SK-N-SH treated with all-trans-retinoic acid at 6 μM for 48 hours (cell line): ENCODE measurements at regions not wholly inside any gene's neighbourhood (a gene's known extent, or its start where the extent isn't known, plus 50 kb on each side); places are given as distances from the start of the nearest gene placed in this dataset.

Experiments used
- ATAC-seq: fragments of 200-7000 bp; cut with Tn5 transposase; 3 replicates; pipeline ENCODE4 v1.9.1; 2020; ENCODE audit warnings: mild to moderate bottlenecking, moderate library complexity
- ARNTL ChIP-seq: fragments of 450-650 bp; formaldehyde crosslinking; IDR thresholded peaks from 2 replicates; pipeline ENCODE4 v1.5.0; 2020; ENCODE audit warnings: low read depth, mild to moderate bottlenecking, moderate library complexity, borderline replicate concordance
- BACH2 ChIP-seq: fragments of 250-450 bp; sonication (Bioruptor Pico); IDR thresholded peaks from 2 replicates; pipeline ENCODE4 v1.9.0; 2021; ENCODE audit warnings: mild to moderate bottlenecking, borderline replicate concordance
- CREB5 ChIP-seq: fragments of 250-450 bp; sonication (Bioruptor Pico); IDR thresholded peaks from 2 replicates; pipeline ENCODE4 v1.5.1; 2020; ENCODE audit warnings: low read depth, mild to moderate bottlenecking, moderate library complexity
- CSDC2 ChIP-seq: fragments of 250-450 bp; sonication (Bioruptor Pico); IDR thresholded peaks from 2 replicates; pipeline ENCODE4 v1.5.0; 2020; ENCODE audit warnings: mild to moderate bottlenecking, moderate library complexity
- GLIS3 ChIP-seq: fragments of 250-450 bp; sonication (Bioruptor Pico); IDR thresholded peaks from 2 replicates; pipeline ENCODE4 v1.5.0; 2020; ENCODE audit warnings: mild to moderate bottlenecking, moderate library complexity
- ISL1 ChIP-seq: fragments of 250-450 bp; sonication (Bioruptor Pico); IDR thresholded peaks from 2 replicates; pipeline ENCODE4 v2.1.2; 2022; ENCODE audit warnings: mild to moderate bottlenecking, moderate library complexity
- PATZ1 ChIP-seq: fragments of 250-450 bp; sonication (Bioruptor Pico); IDR thresholded peaks from 2 replicates; pipeline ENCODE4 v1.8.0; 2020; ENCODE audit warnings: mild to moderate bottlenecking, moderate library complexity, borderline replicate concordance
- POU6F1 ChIP-seq: fragments of 250-450 bp; sonication (Bioruptor Pico); IDR thresholded peaks from 2 replicates; pipeline ENCODE4 v1.8.0; 2021; ENCODE audit warnings: low read depth, mild to moderate bottlenecking, moderate library complexity, borderline replicate concordance
- PPARA ChIP-seq: fragments of 250-450 bp; sonication (Bioruptor Pico); IDR thresholded peaks from 2 replicates; pipeline ENCODE4 v1.5.0; 2020; ENCODE audit warnings: mild to moderate bottlenecking, borderline replicate concordance
- RARB ChIP-seq: fragments of 250-450 bp; sonication (Bioruptor Pico); IDR thresholded peaks from 2 replicates; pipeline ENCODE4 v1.8.0; 2021; ENCODE audit warnings: mild to moderate bottlenecking, moderate library complexity
- SNAI2 ChIP-seq: fragments of 250-450 bp; sonication (Bioruptor Pico); IDR thresholded peaks from 2 replicates; pipeline ENCODE4 v1.5.0; 2020; ENCODE audit warnings: mild to moderate bottlenecking, moderate library complexity
- TCF4 ChIP-seq: fragments of 250-450 bp; sonication (Bioruptor Pico); IDR thresholded peaks from 2 replicates; pipeline ENCODE4 v1.8.0; 2021; ENCODE audit warnings: mild to moderate bottlenecking, moderate library complexity, borderline replicate concordance
- TOX ChIP-seq: fragments of 250-450 bp; sonication (Bioruptor Pico); IDR thresholded peaks from 2 replicates; pipeline ENCODE4 v1.8.0; 2021; ENCODE audit warnings: mild to moderate bottlenecking, moderate library complexity, borderline replicate concordance
- TSHZ2 ChIP-seq: fragments of 250-450 bp; sonication (Bioruptor Pico); IDR thresholded peaks from 2 replicates; pipeline ENCODE4 v1.5.0; 2020; ENCODE audit warnings: mild to moderate bottlenecking, moderate library complexity
- ZC3H10 ChIP-seq: fragments of 250-450 bp; sonication (Bioruptor Pico); IDR thresholded peaks from 2 replicates; pipeline ENCODE4 v1.5.1; 2021; ENCODE audit warnings: mild to moderate bottlenecking, moderate library complexity
- ZFP3 ChIP-seq: fragments of 250-450 bp; sonication (Bioruptor Pico); IDR thresholded peaks from 2 replicates; pipeline ENCODE4 v1.5.0; 2020; ENCODE audit warnings: mild to moderate bottlenecking, moderate library complexity
- ZFP30 ChIP-seq: fragments of 450-650 bp; formaldehyde crosslinking; IDR thresholded peaks from 2 replicates; pipeline ENCODE4 v1.5.0; 2022; ENCODE audit warnings: mild to moderate bottlenecking, moderate library complexity
- ZNF565 ChIP-seq: fragments of 450-650 bp; formaldehyde crosslinking; conservative IDR thresholded peaks from 2 replicates; pipeline ENCODE4 v1.5.0; 2020; ENCODE audit warnings: low read depth, mild to moderate bottlenecking, moderate library complexity
- ZNF70 ChIP-seq: fragments of 450-650 bp; formaldehyde crosslinking; IDR thresholded peaks from 2 replicates; pipeline ENCODE4 v1.5.0; 2020; ENCODE audit warnings: mild to moderate bottlenecking, moderate library complexity
- ZNF8 ChIP-seq: fragments of 450-650 bp; formaldehyde crosslinking; IDR thresholded peaks from 2 replicates; pipeline ENCODE4 v1.5.0; 2020; ENCODE audit warnings: mild to moderate bottlenecking, moderate library complexity
- TF ChIP-seq, protein P1 (sequence below): fragments of 250-450 bp; sonication (Bioruptor Pico); IDR thresholded peaks from 2 replicates; pipeline ENCODE4 v1.5.1; 2021; ENCODE audit warnings: mild to moderate bottlenecking, moderate library complexity

GRCh38 chr14:97517566-97518234 is 720.5 kb downstream of the VRK1 start:
- no peak for TF ChIP-seq TCF4 (CRISPR knock-in tag)
- no peak for TF ChIP-seq ISL1 (CRISPR knock-in tag)
- TF ChIP-seq ZNF8 (CRISPR knock-in tag): no peak
- no peak for TF ChIP-seq BACH2 (CRISPR knock-in tag)
- TF ChIP-seq ZC3H10 (CRISPR knock-in tag): no peak
- TF ChIP-seq ZFP30 (CRISPR knock-in tag): no peak
- no peak for TF ChIP-seq ZNF70 (CRISPR knock-in tag)
- TF ChIP-seq GLIS3 (CRISPR knock-in tag): no peak
- no peak for TF ChIP-seq TSHZ2 (CRISPR knock-in tag)
- no peak for ATAC-seq

DNA sequence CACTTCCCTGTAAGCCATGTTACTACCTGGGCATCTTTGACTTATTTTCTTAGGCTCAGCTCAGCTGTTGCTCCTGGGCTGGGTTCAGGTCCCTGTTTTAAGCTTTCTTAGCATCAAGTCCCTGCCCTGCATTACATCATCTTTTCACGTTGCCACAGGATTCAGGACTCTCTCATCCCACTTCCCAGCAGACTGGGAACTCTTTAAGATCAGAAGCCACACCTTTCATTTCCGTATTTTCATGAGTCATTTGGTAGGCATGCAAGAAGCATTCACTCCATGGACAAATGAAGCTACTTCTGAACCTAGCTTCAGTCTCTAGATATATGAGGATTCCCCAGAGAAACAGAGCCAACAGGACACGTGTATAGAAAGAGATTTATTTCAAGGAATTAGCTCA is 726.8 kb downstream of the VRK1 start:
- no peak for ATAC-seq
- TF ChIP-seq BACH2 (CRISPR knock-in tag): no peak
- no peak for TF ChIP-seq ZNF565 (CRISPR knock-in tag)
- no peak for TF ChIP-seq ZFP3 (CRISPR knock-in tag)
- TF ChIP-seq CREB5 (CRISPR knock-in tag): no peak
- no peak for TF ChIP-seq RARB (CRISPR knock-in tag)
- TF ChIP-seq ZNF70 (CRISPR knock-in tag): no peak
- TF ChIP-seq PPARA (CRISPR knock-in tag): no peak
- no peak for TF ChIP-seq PATZ1 (CRISPR knock-in tag)
- no peak for TF ChIP-seq CSDC2
- no peak for TF ChIP-seq TOX (CRISPR knock-in tag)
- TF ChIP-seq, protein P1, sequence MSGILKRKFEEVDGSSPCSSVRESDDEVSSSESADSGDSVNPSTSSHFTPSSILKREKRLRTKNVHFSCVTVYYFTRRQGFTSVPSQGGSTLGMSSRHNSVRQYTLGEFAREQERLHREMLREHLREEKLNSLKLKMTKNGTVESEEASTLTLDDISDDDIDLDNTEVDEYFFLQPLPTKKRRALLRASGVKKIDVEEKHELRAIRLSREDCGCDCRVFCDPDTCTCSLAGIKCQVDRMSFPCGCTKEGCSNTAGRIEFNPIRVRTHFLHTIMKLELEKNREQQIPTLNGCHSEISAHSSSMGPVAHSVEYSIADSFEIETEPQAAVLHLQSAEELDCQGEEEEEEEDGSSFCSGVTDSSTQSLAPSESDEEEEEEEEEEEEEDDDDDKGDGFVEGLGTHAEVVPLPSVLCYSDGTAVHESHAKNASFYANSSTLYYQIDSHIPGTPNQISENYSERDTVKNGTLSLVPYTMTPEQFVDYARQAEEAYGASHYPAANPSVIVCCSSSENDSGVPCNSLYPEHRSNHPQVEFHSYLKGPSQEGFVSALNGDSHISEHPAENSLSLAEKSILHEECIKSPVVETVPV (CRISPR knock-in tag): no peak
- no peak for TF ChIP-seq ZNF8 (CRISPR knock-in tag)
- no peak for TF ChIP-seq POU6F1 (CRISPR knock-in tag)
- TF ChIP-seq ZFP30 (CRISPR knock-in tag): no peak

DNA sequence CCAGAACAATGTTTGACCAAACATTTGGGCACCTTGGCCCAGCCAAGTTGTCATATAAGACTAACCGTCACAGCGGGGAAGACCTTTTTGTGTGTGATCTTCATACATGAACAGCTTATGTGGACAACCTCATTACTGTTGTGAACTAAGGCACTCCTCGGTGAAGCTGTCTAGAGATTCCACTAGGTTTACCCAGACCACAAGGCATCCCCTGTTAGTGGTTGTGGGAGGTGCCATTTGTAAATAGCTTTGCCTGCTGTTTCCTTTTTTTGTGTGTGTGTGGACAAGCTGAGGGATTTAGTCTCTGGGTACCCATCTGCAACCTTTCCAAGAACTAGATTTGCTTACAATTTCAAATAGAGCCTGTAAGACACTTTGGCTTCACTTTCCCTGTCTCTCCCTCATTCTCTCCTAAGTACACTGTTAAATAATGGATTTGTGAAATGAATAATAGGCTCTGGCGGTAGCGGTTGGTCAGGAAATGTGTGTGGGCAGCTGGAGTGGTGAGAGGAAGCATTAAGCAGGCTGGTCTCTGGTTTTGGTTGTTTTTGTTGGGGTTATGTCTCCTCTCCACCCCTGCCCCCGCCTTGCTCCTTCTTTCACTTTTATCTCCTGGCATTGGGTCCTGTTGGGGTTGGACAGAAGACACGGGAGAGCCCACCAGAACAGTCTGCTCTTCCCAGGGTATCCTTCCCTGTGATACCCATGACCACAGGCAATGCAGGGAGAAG is 727.6 kb downstream of the VRK1 start:
- no peak for ATAC-seq
- TF ChIP-seq ZNF70 (CRISPR knock-in tag) (no peak), BACH2 (CRISPR knock-in tag) (no peak), ZFP3 (CRISPR knock-in tag) (no peak), PPARA (CRISPR knock-in tag) (no peak), SNAI2 (CRISPR knock-in tag) (no peak), ZC3H10 (CRISPR knock-in tag) (no peak), RARB (CRISPR knock-in tag) (no peak), ZNF8 (CRISPR knock-in tag) (no peak), ISL1 (CRISPR knock-in tag) (no peak), CSDC2 (no peak), PATZ1 (CRISPR knock-in tag) (no peak), ARNTL (CRISPR knock-in tag) (no peak), TOX (CRISPR knock-in tag) (no peak)
- TF ChIP-seq, protein P1 (CRISPR knock-in tag): no peak
